NT2/D1 (cell line): ENCODE measurements at regions not wholly inside any gene's neighbourhood (a gene's known extent, or its start where the extent isn't known, plus 50 kb on each side); places are given as distances from the start of the nearest gene placed in this dataset.

Source experiments
- DNase-seq: peaks from one replicate; pipeline ENCODE4 v3.0.0-alpha.2; 2011; ENCODE audit warnings: low read depth, low spot score
- H3K27me3 ChIP-seq: 2 replicates; pipeline ENCODE4 v1.6.0; 2011; ENCODE audit warnings: mild to moderate bottlenecking; ENCODE audit not compliant: insufficient read length, insufficient read depth
- H3K36me3 ChIP-seq: 2 replicates; pipeline ENCODE4 v1.6.1; 2011; ENCODE audit warnings: mild to moderate bottlenecking, low read length, mixed read lengths; ENCODE audit not compliant: insufficient read depth, insufficient read length
- H3K4me1 ChIP-seq: 2 replicates; pipeline ENCODE4 v1.5.1; 2011; ENCODE audit not compliant: insufficient read depth, insufficient read length
- H3K4me3 ChIP-seq: 2 replicates; pipeline ENCODE4 v1.5.1; 2011; ENCODE audit warnings: low read depth; ENCODE audit not compliant: insufficient read length
- H3K9ac ChIP-seq: 2 replicates; pipeline ENCODE4 v1.6.0; 2011; ENCODE audit warnings: low read depth; ENCODE audit not compliant: insufficient read length
- H3K9me3 ChIP-seq: 2 replicates; pipeline ENCODE4 v1.5.1; 2011; ENCODE audit warnings: mild to moderate bottlenecking, low read length; ENCODE audit not compliant: insufficient read depth
- SUZ12 ChIP-seq: IDR thresholded peaks from 2 replicates; pipeline ENCODE4 v1.6.1; 2011; ENCODE audit not compliant: insufficient read length, insufficient read depth; ENCODE audit errors: extremely low read depth
- YY1 ChIP-seq: IDR thresholded peaks from 2 replicates; pipeline ENCODE4 v1.6.1; 2011; ENCODE audit not compliant: insufficient read length, insufficient read depth
- ZNF274 ChIP-seq: IDR thresholded peaks from 2 replicates; pipeline ENCODE4 v1.6.1; 2011; ENCODE audit warnings: mild to moderate bottlenecking, low read depth, low read length

GRCh38 chr9:97747201-97747965 lies 50.2 kb upstream of the XPA start:
- peak; percentile 50 for DNase-seq
- Histone ChIP-seq H3K9me3 (peaks cover 8% of the 10 kb centered on the region; the same call in 1 of the 2 replicates), H3K36me3 (no peaks in the 10 kb centered on the region), H3K4me1 (peaks cover 8% of the 10 kb centered on the region), H3K9ac (no peak overlapping the region), H3K27me3 (peaks cover 10% of the 10 kb centered on the region), H3K4me3 (no peak overlapping the region)
- TF ChIP-seq SUZ12: no peak
- no peak for TF ChIP-seq ZNF274
- TF ChIP-seq YY1: no peak

- no peak for DNase-seq
- Histone ChIP-seq H3K9ac (no peak overlapping the region), H3K4me3 (no peak overlapping the region), H3K4me1 (peaks cover 8% of the 10 kb centered on the region), H3K9me3 (no peaks in the 10 kb centered on the region), H3K36me3 (no peaks in the 10 kb centered on the region), H3K27me3 (peaks cover 2% of the 10 kb centered on the region)
- TF ChIP-seq ZNF274 (no peak), SUZ12 (no peak), YY1 (no peak)
These were observed 51.4 kb upstream of the XPA start for GRCh38 chr9:97748525-97748924.

- H3K36me3 ChIP-seq: no peaks in the 10 kb centered on the region
- H3K4me1 ChIP-seq: peaks cover 8% of the 10 kb centered on the region
- no peaks in the 10 kb centered on the region for H3K27me3 ChIP-seq
- DNase-seq: no peak
- no peak overlapping the region for H3K9ac ChIP-seq
- H3K4me3 ChIP-seq: no peak overlapping the region
- H3K9me3 ChIP-seq: peaks cover 12% of the 10 kb centered on the region
- TF ChIP-seq SUZ12: no peak
- TF ChIP-seq ZNF274: no peak
- TF ChIP-seq YY1: no peak
These were observed 52.8 kb upstream of the XPA start for GRCh38 chr9:97749928-97750327.

DNA sequence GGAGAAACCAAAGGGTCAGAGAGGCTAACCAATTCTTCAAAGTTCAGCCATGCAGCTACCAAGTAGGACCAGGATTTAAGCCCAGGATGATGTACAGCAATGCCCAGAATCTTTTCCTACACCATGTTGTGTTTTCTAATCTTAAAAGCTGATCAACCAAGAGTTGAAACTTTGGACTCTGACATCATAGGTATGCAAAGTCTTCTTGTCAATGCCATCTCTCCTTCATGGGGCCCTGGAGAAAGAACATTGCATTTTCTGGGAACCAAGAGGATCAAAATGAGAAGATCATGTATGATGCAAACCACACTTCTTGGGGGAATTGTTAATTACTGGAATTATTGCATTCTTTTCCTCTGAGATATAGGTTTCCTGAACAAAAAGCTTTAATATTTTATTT lies 54.4 kb upstream of the XPA start:
- no peak for TF ChIP-seq YY1
- no peak for TF ChIP-seq ZNF274
- no peak for TF ChIP-seq SUZ12
- Histone ChIP-seq H3K36me3 (no peaks in the 10 kb centered on the region), H3K4me1 (peaks cover 8% of the 10 kb centered on the region), H3K9ac (no peak overlapping the region), H3K9me3 (peaks cover 14% of the 10 kb centered on the region), H3K4me3 (no peak overlapping the region), H3K27me3 (no peaks in the 10 kb centered on the region)
- no peak for DNase-seq

- Histone ChIP-seq H3K9ac (no peak overlapping the region), H3K4me3 (no peak overlapping the region), H3K36me3 (no peaks in the 10 kb centered on the region), H3K27me3 (no peaks in the 10 kb centered on the region), H3K4me1 (peaks cover 6% of the 10 kb centered on the region), H3K9me3 (peaks cover 14% of the 10 kb centered on the region)
- TF ChIP-seq YY1 (no peak), SUZ12 (no peak), ZNF274 (no peak)
- no peak for DNase-seq
These were observed 55.1 kb upstream of the XPA start for GRCh38 chr9:97752274-97752673.

- peaks cover under 1% of the 10 kb centered on the region for H3K4me1 ChIP-seq
- DNase-seq: no peak
- H3K4me3 ChIP-seq: no peak overlapping the region
- H3K9me3 ChIP-seq: peaks cover 14% of the 10 kb centered on the region
- no peaks in the 10 kb centered on the region for H3K36me3 ChIP-seq
- no peaks in the 10 kb centered on the region for H3K27me3 ChIP-seq
- no peak for TF ChIP-seq YY1
- TF ChIP-seq ZNF274: no peak
- no peak for TF ChIP-seq SUZ12
- no peak overlapping the region for H3K9ac ChIP-seq
These were observed 56.2 kb upstream of the XPA start for GRCh38 chr9:97753364-97753763.

GRCh38 chr9:97753975-97754374 lies 56.8 kb upstream of the XPA start:
- Histone ChIP-seq H3K4me1 (no peaks in the 10 kb centered on the region), H3K36me3 (no peaks in the 10 kb centered on the region), H3K9me3 (peaks cover 14% of the 10 kb centered on the region), H3K9ac (no peak overlapping the region), H3K4me3 (no peak overlapping the region), H3K27me3 (no peaks in the 10 kb centered on the region)
- no peak for DNase-seq
- TF ChIP-seq YY1: no peak
- no peak for TF ChIP-seq ZNF274
- TF ChIP-seq SUZ12: no peak
